Hepatocyte (in vitro differentiated cells): ENCODE measurements at regions not wholly inside any gene's neighbourhood (a gene's known extent, or its start where the extent isn't known, plus 50 kb on each side); places are given as distances from the start of the nearest gene placed in this dataset.
A peak's percentile ranks its signal among the peaks of the same experiment; 100 is the strongest.

Source experiments
- DNase-seq: peaks from one replicate; pipeline ENCODE4 v3.0.0-alpha.2; 2016; ENCODE audit warnings: low spot score
- H2AFZ ChIP-seq: fragments of 200-600 bp; sonication (generic); 2 replicates; pipeline ENCODE4 v1.6.0; 2016; ENCODE audit warnings: antibody characterized with exemption, mild to moderate bottlenecking
- H3K27ac ChIP-seq: fragments of 200-600 bp; sonication (generic); 2 replicates; pipeline ENCODE4 v1.5.1; 2016; ENCODE audit warnings: mild to moderate bottlenecking
- H3K27me3 ChIP-seq: fragments of 200-600 bp; sonication (generic); 2 replicates; pipeline ENCODE4 v1.6.1; 2016
- H3K36me3 ChIP-seq: fragments of 200-600 bp; sonication (generic); replicated peaks from 2 replicates; pipeline ENCODE4 v1.5.1; 2016; ENCODE audit warnings: low read depth; ENCODE audit not compliant: insufficient read depth
- H3K4me1 ChIP-seq: fragments of 200-600 bp; sonication (generic); 2 replicates; pipeline ENCODE4 v1.5.1; 2016; ENCODE audit warnings: mild to moderate bottlenecking, moderate library complexity; ENCODE audit not compliant: insufficient read depth
- H3K4me2 ChIP-seq: fragments of 200-600 bp; sonication (generic); 2 replicates; pipeline ENCODE4 v1.6.0; 2016
- H3K4me3 ChIP-seq: fragments of 200-600 bp; sonication (generic); 2 replicates; pipeline ENCODE4 v1.5.1; 2016; ENCODE audit warnings: mild to moderate bottlenecking
- H3K79me2 ChIP-seq: fragments of 200-600 bp; sonication (generic); 2 replicates; pipeline ENCODE4 v1.6.0; 2017; ENCODE audit warnings: mild to moderate bottlenecking
- H3K9me2 ChIP-seq: fragments of 200-600 bp; sonication (generic); replicated peaks from 2 replicates; pipeline ENCODE4 v1.6.0; 2017; ENCODE audit warnings: mild to moderate bottlenecking; ENCODE audit not compliant: insufficient read depth
- H3K9me3 ChIP-seq: fragments of 200-600 bp; sonication (generic); 2 replicates; pipeline ENCODE4 v1.5.1; 2016; ENCODE audit warnings: low read depth, mild to moderate bottlenecking
- H4K20me1 ChIP-seq: fragments of 200-600 bp; sonication (generic); 2 replicates; pipeline ENCODE4 v1.6.0; 2016; ENCODE audit warnings: mild to moderate bottlenecking; ENCODE audit not compliant: insufficient read depth, poor library complexity, severe bottlenecking
- EZH2 ChIP-seq: fragments of 200-600 bp; sonication (generic); IDR thresholded peaks from 2 replicates; pipeline ENCODE4 v1.6.1; 2016; ENCODE audit warnings: antibody characterized with exemption, mild to moderate bottlenecking, borderline replicate concordance
- EZH2phosphoT487 ChIP-seq: fragments of 200-600 bp; sonication (generic); IDR thresholded peaks from one replicate; pipeline ENCODE4 v1.6.1; 2018; ENCODE audit warnings: antibody characterized with exemption, mild to moderate bottlenecking, low read depth, moderate library complexity; ENCODE audit not compliant: unreplicated experiment, severe bottlenecking
- WGBS: methylation state at CpG from one replicate; pipeline ENCODE4 v1.1.6; 2016; ENCODE audit warnings: low lambda C conversion rate; ENCODE audit errors: missing lambda C conversion rate; 5-methylcytosine and 5-hydroxymethylcytosine counted together
- TF ChIP-seq, protein P1 (sequence below): fragments of 200-600 bp; sonication (generic); IDR thresholded peaks from 2 replicates; pipeline ENCODE4 v1.5.1; 2016; ENCODE audit warnings: antibody characterized with exemption, mild to moderate bottlenecking; ENCODE audit not compliant: poor library complexity

DNA sequence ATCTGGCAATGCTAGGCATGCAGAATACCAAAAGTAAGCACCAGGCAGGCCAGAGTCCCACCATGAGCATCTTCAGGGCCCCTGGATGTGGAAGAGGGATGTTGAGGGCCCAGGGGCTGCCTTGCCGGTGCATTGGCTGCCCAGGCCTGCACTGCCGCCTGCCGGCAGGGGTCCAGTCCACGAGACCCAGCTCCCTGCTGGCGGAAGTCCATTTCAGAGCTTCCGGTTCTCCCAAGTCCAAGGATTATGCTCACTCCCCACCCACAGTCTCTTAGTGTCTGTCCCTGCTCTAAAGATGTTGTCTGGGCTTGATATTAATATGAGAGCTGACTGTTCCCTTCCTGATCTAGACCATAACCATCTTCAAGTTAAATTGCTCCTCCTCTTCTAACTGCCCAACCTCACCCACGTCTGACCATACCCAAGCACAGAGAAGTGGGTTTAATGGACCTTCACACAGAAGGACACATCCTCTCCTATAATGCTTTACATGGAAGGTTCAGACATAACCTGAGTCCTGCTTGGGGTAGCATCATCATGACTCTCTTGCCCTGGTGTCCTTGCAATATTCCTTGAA is 117.4 kb downstream of the DAD1 start:
- Histone ChIP-seq H3K27me3 (no peaks in the 10 kb centered on the region), H3K79me2 (no peaks in the 10 kb centered on the region), H3K4me1 (no peaks in the 10 kb centered on the region), H3K4me3 (no peak overlapping the region), H4K20me1 (no peaks in the 10 kb centered on the region), H3K36me3 (no peaks in the 10 kb centered on the region), H3K9me3 (no peaks in the 10 kb centered on the region), H2AFZ (no peak overlapping the region), H3K4me2 (no peak overlapping the region), H3K27ac (no peak overlapping the region), H3K9me2 (no peaks in the 10 kb centered on the region)
- TF ChIP-seq EZH2phosphoT487 = no peak
- TF ChIP-seq EZH2 = no peak
- TF ChIP-seq, protein P1, sequence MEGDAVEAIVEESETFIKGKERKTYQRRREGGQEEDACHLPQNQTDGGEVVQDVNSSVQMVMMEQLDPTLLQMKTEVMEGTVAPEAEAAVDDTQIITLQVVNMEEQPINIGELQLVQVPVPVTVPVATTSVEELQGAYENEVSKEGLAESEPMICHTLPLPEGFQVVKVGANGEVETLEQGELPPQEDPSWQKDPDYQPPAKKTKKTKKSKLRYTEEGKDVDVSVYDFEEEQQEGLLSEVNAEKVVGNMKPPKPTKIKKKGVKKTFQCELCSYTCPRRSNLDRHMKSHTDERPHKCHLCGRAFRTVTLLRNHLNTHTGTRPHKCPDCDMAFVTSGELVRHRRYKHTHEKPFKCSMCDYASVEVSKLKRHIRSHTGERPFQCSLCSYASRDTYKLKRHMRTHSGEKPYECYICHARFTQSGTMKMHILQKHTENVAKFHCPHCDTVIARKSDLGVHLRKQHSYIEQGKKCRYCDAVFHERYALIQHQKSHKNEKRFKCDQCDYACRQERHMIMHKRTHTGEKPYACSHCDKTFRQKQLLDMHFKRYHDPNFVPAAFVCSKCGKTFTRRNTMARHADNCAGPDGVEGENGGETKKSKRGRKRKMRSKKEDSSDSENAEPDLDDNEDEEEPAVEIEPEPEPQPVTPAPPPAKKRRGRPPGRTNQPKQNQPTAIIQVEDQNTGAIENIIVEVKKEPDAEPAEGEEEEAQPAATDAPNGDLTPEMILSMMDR = peak; percentile 53
- WGBS = 36% methylated on average over 7 of the region's 7 CpGs
- peak; percentile 73 for DNase-seq

DNA sequence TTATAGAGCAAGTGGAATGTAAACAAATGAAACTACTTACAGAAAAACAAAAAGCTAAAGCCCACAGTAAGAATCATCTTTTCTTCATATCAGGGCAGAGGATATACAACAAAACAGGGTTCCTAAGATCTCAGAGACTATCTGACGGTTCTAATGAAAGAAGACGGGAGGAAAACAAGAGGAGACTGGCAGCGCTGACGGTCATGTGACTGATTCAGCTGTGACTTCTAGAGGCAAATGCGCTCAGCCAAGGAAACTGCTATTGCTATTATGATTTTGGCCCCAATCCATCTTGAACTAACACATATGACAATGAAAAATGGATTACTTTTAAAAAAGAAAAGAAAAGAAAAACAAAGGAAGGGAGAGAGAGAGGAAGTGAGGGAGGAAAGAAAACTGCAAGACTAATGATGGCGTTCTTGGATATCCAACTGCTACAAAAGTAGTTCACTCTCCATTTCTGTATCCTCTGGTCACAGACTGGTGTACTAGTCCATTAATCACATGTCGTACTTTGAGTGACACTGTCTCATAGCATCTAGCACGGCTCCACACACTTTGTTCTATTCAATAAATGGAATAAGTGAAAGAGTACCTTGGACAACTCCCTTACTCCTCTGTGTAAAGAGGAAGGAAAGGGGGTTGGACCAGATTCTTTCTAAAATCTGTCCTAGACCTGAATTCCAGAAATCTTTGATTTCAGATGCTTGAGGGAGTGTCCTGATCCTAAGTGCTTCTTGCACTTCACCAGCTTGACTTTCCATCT is 119.3 kb downstream of the DAD1 start:
- Histone ChIP-seq H2AFZ (no peak overlapping the region), H4K20me1 (no peaks in the 10 kb centered on the region), H3K4me3 (no peak overlapping the region), H3K9me3 (no peaks in the 10 kb centered on the region), H3K4me1 (no peaks in the 10 kb centered on the region), H3K36me3 (no peaks in the 10 kb centered on the region), H3K79me2 (no peaks in the 10 kb centered on the region), H3K27me3 (no peaks in the 10 kb centered on the region), H3K4me2 (no peak overlapping the region), H3K27ac (no peak overlapping the region), H3K9me2 (no peaks in the 10 kb centered on the region)
- WGBS = 80% methylated on average over 8 of the region's 8 CpGs
- DNase-seq = no peak
- TF ChIP-seq EZH2 = no peak
- no peak for TF ChIP-seq EZH2phosphoT487
- TF ChIP-seq, protein P1 = no peak

DNA sequence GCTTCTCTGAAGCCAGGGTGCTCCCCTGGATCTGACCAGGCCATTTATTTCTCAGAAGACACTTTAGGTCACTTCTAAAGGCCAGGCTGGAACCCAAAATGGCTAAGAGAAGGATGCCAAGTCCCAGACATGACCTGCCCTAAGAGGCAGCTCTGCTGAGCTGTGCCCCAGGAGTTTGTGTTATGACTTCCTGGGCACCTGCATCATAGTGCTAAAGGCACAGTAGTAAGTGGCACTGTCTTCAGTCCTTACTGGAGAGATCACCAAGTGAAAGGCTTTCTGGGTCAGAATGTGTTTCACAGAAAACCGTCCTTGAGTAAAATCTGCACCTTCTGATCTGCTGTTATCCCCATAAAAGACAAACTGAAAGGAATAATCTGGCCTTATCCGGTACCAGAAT is 120.2 kb downstream of the DAD1 start:
- Histone ChIP-seq H3K79me2 (no peaks in the 10 kb centered on the region), H3K27me3 (no peaks in the 10 kb centered on the region), H3K4me2 (no peak overlapping the region), H3K9me3 (no peaks in the 10 kb centered on the region), H3K36me3 (no peaks in the 10 kb centered on the region), H3K27ac (no peak overlapping the region), H3K4me3 (no peak overlapping the region), H3K4me1 (no peaks in the 10 kb centered on the region), H3K9me2 (no peaks in the 10 kb centered on the region), H2AFZ (no peak overlapping the region), H4K20me1 (no peaks in the 10 kb centered on the region)
- TF ChIP-seq EZH2phosphoT487 (no peak), EZH2 (no peak)
- TF ChIP-seq, protein P1 = no peak
- no peak for DNase-seq
- WGBS = 92% methylated on average over 2 of the region's 2 CpGs

DNA sequence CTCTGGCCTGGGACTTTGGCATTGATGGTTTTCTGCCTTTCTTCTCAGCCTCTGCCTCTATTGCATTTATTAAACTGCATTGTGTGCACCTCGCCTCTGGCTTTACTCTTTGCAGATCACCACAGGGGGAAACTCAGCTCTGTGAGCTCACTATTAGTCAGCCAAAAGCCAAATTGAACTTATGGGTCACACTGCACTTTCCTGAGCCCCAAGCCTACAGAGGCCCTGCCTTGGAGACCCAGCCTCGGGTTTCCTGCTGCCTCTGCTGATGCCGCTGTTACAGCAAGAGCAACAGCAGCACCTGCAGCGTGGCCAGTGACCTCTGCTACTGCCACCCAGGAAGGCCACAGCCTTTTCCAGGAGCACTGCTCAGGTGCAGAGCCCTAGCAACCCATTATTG is 122.5 kb downstream of the DAD1 start:
- Histone ChIP-seq H3K4me2 (no peak overlapping the region), H3K4me1 (no peaks in the 10 kb centered on the region), H3K9me3 (no peaks in the 10 kb centered on the region), H3K27ac (no peak overlapping the region), H3K27me3 (no peaks in the 10 kb centered on the region), H3K36me3 (no peaks in the 10 kb centered on the region), H2AFZ (no peak overlapping the region), H3K79me2 (no peaks in the 10 kb centered on the region), H4K20me1 (no peaks in the 10 kb centered on the region), H3K9me2 (no peaks in the 10 kb centered on the region), H3K4me3 (no peak overlapping the region)
- TF ChIP-seq, protein P1 = no peak
- TF ChIP-seq EZH2 (no peak), EZH2phosphoT487 (no peak)
- 89% methylated on average over 4 of the region's 4 CpGs for WGBS
- no peak for DNase-seq
